UCSD-AML1 (cell line): ENCODE measurements at regions not wholly inside any gene's neighbourhood (a gene's known extent, or its start where the extent isn't known, plus 50 kb on each side); places are given as distances from the start of the nearest gene placed in this dataset.
"Not testable (repeated sequence)": the region's sequence is repeated elsewhere in the genome, so short reads cannot be mapped to it uniquely, and the experiment has no call there.

Experiments used
- DNase-seq: peaks from one replicate; lab custom pipeline; 2025; ENCODE audit not compliant: unreplicated experiment; lab: John Stamatoyannopoulos, UW

DNA sequence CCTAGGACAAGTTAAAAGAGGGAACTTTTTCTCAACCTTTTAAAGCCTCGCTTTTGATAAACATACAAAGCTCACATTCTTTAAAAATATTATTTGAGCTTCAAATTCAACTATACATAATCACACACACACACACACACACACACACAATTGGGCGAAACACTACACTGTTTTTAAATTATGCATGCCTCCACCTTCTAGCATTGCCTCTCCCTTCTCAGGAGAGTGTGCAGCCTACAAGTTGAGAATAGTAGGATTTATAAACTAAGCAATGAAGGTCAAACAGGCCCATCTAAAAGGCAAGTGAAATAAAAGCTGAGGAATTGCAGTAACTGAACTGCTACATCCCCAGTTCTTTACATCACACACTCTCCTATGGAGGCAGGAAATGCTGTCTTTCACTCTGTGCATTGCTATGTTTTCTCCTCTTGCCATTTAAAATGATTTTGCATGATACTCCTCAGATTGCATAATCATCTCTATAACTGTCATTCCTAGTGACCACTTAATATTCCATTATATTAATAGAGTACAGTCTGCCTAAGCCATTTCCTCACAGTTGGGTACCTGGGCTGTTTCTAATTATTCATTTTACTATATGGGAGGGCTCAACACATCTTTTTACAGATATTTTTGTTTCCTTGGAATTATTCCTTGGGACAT lies 92.5 kb upstream of the KCNE2 start:
- no peak for DNase-seq

- no peak for DNase-seq
Measured at GRCh38 chr21:34272321-34272720, 91.5 kb upstream of the KCNE2 start.

- no peak for DNase-seq
Measured at GRCh38 chr21:34274001-34274400, 89.8 kb upstream of the KCNE2 start.

- no peak for DNase-seq
Measured at GRCh38 chr21:34276711-34277425, 86.9 kb upstream of the KCNE2 start.

DNA sequence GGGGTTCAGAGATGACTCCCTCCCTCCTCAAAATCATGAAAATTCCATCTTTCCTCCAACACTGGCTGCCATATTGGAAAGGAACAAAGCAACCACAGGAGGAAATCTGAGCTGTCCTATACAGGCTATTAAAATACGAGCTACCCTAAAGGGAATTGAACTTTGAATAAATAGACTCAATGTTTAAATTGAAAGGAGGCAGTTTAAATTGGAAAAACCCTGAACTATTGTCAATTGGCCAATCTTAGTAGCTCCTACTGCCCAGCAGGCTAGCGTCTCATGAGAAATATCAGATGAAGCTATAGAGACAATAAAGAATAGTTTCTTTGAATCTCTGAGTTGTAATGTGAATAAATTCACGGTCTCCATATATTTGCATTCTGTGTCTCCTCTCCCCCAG lies 85.4 kb upstream of the KCNE2 start:
- no peak for DNase-seq

- DNase-seq: no peak
Measured at GRCh38 chr21:34279285-34279684, 84.5 kb upstream of the KCNE2 start.

DNA sequence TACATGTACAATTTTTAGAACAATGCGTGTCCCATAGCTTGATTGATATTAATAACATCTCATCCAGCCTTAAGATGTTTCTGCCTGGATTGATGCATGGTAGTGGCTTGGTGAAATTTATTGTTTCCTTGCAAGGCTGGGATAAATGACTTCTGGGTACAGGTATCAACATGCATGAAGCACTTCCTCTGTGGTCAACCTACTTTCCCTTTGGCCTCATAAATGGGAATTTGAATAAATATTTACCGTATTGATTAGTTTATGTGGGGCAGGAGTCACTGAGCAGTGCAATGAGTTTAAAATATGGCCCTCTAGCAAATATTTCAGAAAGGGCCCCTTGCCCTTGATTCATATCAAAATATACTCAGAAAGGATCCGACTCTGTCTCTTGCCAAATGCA lies 83.9 kb upstream of the KCNE2 start:
- DNase-seq: no peak

- DNase-seq: no peak
Measured at GRCh38 chr21:34280389-34280795, 83.4 kb upstream of the KCNE2 start.

- no peak for DNase-seq
Measured at GRCh38 chr21:34280959-34281358, 82.8 kb upstream of the KCNE2 start.

GRCh38 chr21:34282223-34282622 lies 81.6 kb upstream of the KCNE2 start:
- DNase-seq: no peak

DNA sequence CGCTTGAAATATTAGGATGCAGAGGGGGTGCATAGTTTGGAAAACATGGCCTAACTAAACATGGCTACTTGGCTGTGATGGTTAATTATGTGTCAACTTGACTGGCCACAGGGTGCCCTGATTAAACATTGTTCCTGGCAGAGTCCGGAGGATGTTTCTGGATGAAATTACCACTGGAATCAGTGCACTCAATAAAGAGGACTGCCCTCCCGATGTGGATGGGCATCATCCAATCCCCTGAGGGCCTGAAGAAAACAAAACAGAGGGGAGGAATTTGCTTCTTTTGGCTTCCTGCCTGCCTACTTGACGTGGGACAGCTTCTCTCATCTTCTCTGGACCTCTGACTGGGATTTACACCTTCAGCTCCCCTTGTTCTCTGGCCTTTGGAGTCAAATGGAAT lies 79.1 kb upstream of the KCNE2 start:
- no peak for DNase-seq

GRCh38 chr21:34288042-34288441 lies 75.8 kb upstream of the KCNE2 start:
- DNase-seq: not testable (repeated sequence)

DNA sequence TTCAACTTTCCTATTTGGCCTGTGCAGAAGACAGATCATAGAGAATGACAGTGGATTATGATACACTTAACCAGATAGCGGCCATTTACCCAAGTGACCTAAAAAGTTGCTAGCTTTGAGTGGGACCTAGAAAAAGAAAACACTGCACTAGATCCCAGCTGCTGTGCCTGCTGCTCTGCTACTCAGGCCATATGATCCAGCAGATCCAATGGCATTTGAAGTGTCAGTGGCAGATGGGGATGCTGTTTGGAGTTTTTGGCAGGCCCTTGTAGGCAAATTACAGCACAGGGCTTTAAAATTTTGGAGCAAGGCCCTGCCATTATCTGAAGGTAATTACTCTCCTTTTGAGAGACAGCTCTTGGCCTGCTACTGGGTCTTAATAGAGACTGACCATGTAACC lies 74.0 kb upstream of the KCNE2 start:
- no peak for DNase-seq

DNA sequence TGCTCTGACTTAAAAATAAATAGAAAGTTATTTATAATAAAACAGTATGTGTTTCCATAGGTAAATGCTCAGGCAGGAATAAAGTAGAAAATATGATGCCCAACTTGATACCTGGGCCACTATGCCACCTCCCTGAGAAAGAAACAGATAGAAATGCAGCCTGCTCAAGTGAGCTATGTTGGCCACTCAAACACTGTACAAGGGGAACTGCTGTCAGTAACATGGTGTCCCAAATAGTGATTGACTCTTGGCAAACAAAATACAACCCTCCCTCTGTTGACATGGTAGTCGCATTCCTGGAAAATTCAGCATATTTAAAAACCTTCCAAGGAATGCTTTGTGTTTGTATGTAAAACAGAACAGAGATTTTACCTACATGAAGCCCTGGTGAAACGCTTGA lies 66.9 kb upstream of the KCNE2 start:
- no peak for DNase-seq

- no peak for DNase-seq
Measured at GRCh38 chr21:34298534-34299167, 65.2 kb upstream of the KCNE2 start.

GRCh38 chr21:34299168-34299539 lies 64.7 kb upstream of the KCNE2 start:
- DNase-seq: no peak

GRCh38 chr21:34302521-34302920 lies 61.3 kb upstream of the KCNE2 start:
- no peak for DNase-seq

GRCh38 chr21:34305605-34306604 lies 57.9 kb upstream of the KCNE2 start:
- no peak for DNase-seq

- no peak for DNase-seq
Measured at GRCh38 chr21:34307991-34308532, 55.7 kb upstream of the KCNE2 start.

DNA sequence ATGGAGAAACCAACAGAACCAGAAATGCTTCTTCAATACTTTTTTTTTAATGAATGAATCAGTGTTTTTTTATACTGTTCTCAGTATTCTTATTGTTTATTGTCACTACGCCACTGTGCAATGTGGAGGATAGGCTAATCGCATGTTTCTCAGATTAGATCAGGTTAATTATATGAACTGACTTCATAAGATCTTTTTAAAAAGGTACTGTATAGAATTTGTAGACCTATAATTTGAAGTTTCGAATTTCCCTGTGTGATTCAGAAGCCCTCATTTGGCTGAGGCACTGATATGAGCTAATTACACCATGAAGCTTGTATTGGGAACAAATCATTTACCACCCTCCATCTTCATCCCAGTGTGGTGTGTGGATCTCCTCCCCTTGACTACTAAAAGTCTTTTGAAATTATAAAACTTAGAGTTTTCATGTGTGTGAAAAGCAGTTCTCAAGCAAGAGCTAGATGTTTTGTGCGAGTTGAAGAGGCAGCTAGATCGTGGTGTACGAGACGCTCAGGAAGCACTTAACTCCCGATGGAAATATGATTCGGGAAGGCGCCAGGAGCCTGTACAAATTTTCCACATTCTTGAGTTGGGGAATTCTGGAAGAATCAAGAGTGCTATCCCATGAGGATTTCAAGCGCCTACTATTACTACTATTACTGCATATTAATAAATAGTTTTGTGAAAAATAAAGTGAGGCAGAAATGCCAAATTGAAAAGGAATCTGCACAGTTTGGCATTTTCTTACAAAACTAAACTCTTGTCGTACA lies 52.1 kb upstream of the KCNE2 start:
- DNase-seq: no peak
